Glomerular visceral epithelial cell (primary cell): ENCODE measurements at regions not wholly inside any gene's neighbourhood (a gene's known extent, or its start where the extent isn't known, plus 50 kb on each side); places are given as distances from the start of the nearest gene placed in this dataset.
A peak's percentile ranks its signal among the peaks of the same experiment; 100 is the strongest.

Experiments
- DNase-seq: peaks from one replicate; pipeline ENCODE4 v3.0.0-alpha.2; 2016; ENCODE audit errors: extremely low spot score

DNA sequence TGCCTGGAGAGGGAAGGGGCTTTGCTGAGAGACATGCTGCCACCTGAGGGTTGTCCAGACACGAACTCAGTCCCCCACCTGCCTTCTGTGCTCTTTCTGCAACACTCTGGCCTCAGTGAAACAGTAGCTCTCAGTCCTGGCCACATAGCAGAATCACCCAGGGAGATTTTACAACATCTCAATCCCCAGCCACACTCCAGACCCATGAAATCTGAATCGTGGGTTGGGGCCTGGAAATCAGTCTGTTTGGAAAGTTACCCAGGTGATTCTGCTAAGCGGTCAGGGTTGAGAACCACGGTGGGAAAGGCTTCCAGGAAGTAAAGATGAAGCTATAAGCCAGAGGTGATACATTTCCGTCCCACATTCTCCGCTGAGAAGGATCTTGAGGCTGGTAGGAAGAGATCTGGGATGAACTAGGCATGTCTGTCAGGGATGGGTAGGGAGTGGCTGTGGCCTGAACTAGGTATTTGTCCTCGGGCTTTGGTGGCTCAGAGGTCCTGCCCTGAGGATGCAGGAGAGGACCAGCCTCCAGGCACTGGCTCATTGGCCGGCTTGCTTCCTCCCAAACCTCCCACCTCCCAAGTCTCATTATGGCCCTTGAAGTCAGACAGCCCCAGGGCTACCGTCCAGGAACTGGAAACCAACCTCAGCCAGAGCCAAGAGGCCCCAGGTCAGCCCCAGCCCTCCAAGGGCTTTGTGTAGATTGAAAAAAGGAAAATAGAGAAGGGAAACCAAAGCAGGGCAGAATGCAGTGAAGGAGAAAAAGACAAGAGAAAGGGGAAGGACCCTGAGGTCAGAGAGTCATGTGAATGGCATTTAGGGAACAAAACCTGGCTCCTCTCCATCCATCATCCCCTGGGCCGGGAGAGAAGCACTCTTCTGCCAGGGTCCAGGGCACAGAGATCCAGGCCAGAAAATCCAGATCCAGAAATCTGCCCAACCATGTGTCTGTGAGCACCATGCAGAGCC lies 119.6 kb downstream of the ZFP36L2 start:
- DNase-seq: peak; percentile 54

- no peak for DNase-seq
Measured at GRCh38 chr2:43105586-43106558, 120.5 kb downstream of the ZFP36L2 start.

DNA sequence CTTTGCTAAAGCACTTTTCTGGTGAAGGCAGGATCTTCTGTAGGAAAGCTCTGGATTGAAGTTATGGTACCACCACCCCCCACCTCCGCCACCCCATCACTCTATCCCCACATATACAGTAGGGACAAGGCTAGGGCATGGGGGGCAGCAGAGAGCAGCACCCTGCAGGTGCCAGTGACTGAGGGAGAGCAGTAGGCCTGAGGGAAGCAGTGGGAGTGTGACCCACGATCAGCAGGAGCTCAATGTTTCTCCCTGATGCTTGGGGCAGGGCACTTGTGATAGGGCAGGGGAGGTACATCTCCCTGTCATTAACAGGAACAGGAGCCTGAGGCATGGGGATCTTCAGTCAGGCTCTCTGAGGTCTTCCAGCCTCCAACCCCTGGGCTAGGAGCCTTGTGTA lies 121.6 kb downstream of the ZFP36L2 start:
- DNase-seq: no peak

DNA sequence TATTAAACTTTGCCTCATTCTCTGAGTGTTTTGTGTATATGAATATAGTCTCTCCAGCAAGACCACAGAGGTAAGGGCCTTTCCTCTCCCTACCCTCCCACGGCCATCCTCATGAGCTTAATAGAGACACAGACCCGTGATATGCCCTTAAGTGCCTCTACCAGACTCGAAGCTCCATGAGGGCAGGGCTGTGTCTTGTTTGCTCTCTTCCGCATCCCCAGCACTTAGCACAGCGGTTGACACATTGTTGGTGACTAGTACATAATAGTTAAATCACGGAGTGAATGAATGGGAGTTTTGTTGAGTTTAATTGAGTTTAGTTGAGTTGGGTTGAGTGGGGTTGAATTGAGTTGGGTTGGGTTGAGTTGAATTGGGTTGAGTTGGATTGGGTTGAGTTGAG lies 122.3 kb downstream of the ZFP36L2 start:
- DNase-seq: no peak

DNA sequence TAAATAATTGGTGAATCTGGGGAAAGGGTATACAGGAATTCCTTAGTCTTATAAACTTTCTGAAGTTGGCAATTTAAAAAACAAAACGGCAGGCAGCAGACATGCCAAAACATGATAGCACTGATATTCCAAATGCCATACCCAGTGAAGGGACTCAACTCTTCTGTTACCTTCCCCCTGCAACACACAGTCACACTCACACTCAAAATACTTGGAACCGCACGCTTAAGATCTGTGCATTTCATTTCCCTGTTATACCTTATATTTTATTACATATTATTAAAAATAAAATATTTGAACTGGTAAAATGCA lies 123.4 kb downstream of the ZFP36L2 start:
- no peak for DNase-seq

DNA sequence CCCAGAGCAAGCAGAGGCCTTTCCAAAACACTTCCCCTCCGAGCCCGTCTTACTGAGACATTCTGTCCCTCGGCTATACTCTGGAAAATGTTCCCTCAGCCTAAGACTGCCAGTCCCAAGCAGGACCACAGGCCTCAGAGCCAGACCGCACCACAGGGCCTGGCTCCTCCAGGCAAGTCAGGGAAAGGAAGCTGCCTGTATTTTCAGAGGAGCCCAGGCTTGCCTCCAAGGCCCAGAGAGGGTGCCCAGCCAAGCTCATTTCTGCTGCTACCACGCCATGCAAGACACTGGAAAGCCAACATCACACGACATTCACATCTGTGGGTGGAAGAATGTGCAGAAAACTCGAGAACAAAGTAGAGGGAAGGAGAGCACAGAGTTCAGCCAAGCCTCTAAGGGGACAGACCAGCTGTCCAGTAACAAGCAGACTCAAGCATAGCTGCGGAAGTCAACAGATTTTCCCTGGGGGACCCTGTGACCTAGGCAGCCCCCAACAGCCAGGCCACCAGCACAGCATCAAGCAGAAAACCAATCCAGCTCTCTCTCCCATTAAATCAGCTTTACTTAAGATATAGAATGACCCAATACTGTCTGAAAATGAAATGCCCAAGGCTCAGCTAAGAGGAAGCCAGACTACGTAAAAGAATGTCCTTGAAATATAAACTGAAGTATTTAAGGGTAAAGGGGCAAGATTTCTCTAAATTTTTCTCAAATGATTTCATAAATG lies 123.9 kb downstream of the ZFP36L2 start:
- no peak for DNase-seq

DNA sequence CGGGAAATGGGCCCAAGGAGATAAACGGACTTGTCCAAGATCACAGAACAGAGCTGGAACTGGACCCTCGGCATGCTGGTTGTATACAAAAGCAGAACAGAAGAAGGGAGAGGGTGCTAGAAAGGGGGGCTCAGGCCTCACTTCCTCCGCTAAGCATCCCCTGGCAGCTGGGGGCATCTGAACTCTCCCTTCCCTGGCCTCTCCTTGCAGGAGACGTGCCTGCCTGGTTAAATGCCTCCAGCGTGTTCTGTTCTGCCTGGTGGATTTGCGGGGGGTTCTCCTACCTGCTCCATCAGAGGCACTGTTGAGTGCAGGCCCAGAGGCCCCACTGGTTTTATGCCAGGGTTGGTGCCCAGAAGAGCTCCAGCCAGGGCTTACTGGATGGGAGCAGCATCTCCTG lies 124.7 kb downstream of the ZFP36L2 start:
- DNase-seq: no peak

DNA sequence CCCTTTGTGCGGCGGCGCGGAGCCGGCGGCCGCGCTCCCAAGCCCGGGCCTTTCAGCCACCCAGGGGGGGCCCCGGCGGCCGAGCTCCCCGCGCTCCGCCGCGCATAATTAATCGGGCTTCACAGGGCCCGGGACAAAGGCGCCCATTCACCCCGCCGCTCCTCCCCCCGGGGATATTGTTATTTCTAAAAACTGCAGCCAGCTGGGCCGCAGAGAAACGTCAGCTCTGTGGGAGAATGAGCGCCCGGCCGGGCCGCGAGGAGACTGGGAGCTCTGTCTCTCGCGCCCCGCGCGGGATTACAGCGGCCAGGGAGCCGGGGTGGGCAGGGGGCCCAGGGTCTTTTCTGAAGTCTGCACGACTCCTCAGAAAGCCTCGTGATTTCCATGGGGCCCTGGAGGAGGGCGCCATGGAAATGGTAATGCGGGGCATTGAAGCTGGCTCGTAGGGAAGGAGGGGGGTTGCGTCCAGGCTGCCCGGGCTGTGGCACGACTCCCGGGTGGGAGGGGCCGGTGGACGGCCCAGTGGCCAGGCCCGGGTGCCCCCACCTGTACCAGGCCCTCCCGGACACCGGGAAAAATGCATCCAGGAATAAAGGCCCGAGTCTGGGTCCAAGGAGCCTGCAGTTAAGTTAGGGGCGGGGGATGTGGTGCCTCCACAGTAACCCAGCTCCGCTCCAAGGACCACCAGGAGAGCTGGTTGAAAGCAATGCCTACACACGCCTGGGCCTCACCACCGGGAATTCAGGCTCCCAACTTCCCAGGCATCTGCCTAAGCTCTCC lies 125.3 kb downstream of the ZFP36L2 start:
- no peak for DNase-seq

DNA sequence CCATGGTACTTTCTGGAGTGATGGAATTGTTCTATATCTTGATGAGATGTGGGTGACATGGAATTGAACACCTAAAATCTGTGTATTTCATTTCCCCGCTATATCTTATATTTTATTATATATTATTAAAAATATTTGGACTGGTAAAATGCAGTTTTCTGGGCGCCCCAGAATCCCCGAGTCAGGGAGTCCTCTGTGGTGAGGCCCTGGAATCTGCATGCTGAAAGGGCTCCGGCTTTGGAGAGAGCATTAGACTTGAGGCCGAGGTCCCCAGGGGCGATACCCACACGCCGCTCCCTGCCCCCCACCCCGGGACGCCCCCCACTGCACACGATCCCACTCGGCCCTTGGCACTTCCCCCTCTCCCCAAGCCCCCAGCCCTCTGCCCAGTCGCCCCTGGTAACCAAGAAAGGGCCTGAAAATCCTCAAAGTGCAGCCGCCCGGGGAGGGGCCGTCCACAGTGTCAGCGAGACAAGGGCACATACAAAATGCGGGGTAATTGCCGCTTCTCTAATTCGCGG lies 126.0 kb downstream of the ZFP36L2 start:
- no peak for DNase-seq

GRCh38 chr2:43099797-43100196 lies 126.6 kb downstream of the ZFP36L2 start:
- no peak for DNase-seq

DNA sequence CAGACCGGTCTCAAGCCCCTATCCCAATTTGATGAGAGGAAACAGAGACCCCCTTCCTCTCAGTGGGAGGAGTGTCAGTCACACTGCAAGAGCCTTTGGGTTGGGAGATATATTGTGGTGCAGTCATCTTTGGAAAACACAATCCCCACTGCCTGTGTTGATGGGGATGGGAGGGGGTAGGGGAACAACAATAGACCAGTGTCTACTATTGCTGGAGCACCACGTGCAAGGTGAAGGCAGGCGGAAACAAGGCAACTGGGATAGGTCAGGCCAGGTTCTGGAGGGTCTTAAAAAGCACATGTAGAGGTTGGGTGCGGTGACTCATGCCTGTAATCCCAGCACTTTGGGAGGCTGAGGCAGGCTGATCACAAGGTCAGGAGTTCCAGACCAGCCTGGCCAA lies 127.9 kb downstream of the ZFP36L2 start:
- no peak for DNase-seq

DNA sequence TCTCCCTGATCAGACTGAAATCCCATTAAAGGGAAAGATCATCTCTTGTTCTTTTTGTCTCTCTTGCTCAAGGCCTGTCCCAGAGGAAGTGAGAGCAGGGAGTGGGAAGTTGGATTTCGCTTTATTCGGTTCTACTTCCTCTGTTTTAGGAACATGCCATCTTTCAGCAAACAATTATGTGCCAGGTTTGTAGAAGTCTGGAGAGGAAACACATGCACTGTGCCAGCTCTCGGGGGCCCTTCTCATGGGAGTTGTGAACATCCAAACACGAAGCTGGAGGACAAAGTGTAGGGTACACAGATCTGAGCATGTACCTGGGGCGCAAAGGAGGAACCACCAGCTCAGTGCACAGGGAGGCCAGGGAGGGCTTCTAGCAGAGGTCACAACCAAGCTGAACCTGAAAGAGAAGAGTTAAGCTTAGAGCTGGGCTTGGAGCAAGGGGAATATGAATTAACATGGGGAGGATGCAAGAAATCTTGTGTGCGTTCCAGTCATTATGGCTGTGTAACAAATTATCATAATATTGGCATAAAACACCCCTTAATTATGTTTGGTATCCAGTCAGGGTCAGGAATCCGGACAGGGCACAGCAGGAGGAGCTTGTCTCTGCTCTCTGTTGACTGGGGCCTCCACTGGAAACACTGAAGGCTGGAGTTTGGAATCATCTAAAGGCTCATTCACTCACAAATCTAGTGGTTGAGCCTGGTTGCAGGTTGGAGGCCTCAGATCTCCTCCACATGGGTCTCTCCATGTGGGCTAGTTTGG lies 128.6 kb downstream of the ZFP36L2 start:
- DNase-seq: no peak

DNA sequence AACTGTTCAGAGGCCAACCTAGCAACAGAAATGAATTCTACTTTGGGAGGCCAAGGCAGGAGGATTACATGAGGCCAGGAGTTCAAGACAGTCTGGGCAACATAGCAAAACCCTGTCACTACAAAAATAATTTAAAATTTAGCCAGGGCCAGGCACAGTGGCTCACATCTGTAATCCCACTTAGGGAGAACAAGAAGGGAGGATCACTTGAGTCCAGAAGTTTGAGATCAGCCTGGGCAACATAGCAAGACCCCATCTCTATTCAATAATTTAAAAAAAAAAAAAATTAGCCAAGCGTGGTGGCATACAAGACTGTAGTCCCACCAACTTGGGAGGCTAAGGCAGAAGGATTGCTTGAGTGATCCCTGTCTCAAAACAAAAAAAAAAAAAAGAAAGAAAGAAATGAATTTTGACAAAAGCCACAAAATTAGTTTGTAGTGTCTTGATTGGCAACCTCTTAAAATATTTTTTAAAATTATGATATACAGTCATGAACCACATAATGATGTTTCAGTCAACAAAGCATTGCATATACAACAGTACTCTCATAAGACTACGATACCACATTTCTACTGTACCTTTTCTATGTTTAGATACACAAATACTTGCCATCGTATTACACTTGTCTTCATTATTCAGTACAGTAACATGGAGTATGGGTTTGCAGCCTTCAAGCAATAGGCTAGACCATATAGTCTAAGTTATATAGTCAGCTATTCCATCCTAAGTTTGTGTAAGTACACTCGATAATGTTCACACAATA lies 130.7 kb downstream of the ZFP36L2 start:
- DNase-seq: no peak

- no peak for DNase-seq
Measured at GRCh38 chr2:43092520-43093179, 133.8 kb downstream of the ZFP36L2 start.

DNA sequence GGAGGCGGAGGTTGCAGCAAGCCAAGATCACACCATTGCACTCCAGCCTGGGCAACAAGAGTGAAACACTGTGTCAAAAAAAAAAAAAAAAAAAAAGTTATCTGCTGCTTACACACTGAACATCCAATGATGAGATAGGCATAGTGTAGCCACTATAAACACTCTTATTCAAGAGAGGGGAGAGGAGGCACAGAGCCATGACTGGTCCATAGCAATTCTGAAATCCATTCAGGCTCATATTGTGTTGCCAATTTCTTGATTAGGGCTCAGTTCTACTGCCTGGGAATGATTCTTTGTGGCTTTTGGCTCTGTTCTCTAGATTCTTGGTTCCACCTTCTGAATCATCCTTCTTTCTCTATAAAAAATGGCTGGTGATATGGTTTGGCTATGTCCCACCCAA lies 136.1 kb downstream of the ZFP36L2 start:
- no peak for DNase-seq

DNA sequence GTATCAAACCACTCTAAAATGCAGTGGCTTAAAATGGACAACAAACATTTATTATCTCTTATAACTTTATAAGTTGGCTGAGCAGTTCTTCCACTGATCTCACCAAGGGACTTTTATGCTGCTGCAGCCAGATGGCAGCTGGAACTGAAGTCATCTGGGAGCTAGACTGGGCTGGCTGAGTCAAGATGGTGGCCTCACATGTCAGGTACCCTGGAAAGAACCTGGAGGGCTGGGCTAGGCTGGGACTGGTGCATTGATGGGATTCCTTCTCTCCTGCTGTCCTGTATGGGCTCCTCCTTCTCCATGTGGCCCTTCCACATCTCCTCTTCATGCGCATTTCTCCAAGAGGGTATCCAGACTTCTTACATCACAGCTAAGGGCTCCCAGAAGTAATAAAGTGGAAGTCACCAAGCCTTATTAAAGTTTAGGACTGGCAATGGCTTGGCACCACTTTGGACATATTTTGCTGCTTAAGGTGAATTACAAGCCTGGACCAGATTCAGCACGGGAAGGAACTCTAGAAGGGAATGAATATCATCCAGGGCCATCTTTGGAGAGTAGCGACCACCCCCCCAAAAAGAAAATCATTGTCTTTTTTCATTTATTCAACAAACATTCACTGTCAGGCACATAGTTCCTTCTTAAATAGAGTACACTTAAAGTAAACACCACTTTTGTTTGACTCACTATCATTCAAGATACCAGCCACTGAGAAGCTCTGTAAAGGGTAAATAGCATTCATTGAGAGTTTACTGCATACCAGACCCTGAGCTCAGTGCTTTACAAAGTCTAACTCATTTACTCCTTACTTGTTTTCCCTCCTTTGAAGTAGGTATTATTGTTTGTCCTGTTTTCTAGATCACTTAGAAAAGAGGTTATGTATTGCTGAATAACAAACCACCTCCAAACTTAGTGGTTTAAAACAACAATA lies 138.0 kb downstream of the ZFP36L2 start:
- DNase-seq: no peak

DNA sequence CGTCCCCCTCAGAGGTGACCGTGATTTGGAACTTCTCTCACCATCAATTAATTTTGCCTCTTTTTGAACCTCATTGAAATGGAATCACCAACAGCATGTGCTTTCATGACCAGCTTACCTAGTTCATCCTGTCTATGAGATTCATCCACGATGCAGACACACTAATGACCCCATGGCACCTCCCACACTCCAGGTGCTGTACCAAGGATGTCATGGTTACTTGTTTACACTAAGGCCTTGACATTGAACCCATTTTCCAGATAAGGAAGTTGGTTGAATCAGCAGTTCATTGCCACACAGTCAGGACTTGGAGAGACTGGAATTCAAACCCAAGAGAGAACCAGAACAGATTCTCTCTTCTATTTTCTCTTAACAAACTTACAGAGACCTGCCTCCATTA lies 139.0 kb downstream of the ZFP36L2 start:
- DNase-seq: no peak
